ENCODE measurements at regions not wholly inside any gene's neighbourhood (a gene's known extent, or its start where the extent isn't known, plus 50 kb on each side); places are given as distances from the start of the nearest gene placed in this dataset.

DNA sequence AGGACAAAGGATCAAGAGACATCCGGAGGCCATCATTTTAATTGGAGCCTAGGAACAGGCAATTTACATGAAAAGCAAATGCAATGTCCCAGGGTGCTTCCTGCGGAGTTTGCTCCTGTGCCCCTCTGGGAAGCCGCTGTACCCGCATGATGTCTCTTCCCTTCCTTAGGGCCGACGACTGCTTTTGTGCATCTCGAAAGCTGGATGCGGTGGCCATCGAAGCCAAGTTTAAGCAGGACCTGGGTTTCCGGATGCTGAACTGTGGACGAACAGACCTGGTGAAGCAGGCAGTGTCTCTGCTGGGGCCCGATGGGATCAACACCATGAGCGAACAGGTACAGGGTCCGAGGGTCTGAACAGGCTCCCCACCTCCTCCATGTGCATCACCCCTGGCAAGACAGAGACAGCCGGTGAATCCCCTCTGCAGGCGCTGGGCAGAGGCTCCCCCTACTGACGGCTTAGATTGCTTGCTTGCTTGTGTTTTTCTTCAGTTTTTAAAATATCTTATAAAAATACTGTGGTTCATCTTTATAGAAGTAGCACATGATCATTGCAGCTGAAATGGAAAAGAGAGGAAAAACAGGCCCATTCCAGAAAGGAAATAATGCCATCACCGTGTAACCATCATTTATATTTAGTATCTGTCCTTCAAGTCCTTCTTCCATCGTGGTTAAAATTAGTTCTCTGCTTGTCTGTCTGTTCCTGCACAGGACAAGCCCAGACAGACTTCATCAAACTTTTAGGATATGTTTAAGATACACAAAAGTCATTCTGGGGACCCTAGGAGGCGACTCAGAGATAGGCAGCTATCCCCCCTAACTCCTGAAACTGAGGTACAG, 75.4 kb upstream of the PWP1 start:
- H3K27ac Mint-ChIP-seq: no peak overlapping the region
- no peaks in the 10 kb centered on the region for H3K4me1 Mint-ChIP-seq (ENCODE audit: low read depth in 2 of 2)
- no peak overlapping the region for H3K4me3 Mint-ChIP-seq
- H3K27me3 Mint-ChIP-seq: no peaks in the 10 kb centered on the region
- no peaks in the 10 kb centered on the region for H3K9me3 Mint-ChIP-seq
- DNase-seq (ENCODE audit: low spot score) (no peak), ATAC-seq (no peak)
- no peaks in the 10 kb centered on the region for H3K36me3 Mint-ChIP-seq

GRCh38 chr12:107612508-107612907, 73.1 kb upstream of the PWP1 start:
- no peak for DNase-seq (ENCODE audit: low spot score)
- H3K27ac Mint-ChIP-seq: no peak overlapping the region
- no peak overlapping the region for H3K4me3 Mint-ChIP-seq
- no peaks in the 10 kb centered on the region for H3K4me1 Mint-ChIP-seq (ENCODE audit: low read depth in 2 of 2)
- ATAC-seq: no peak
- H3K9me3 Mint-ChIP-seq: no peaks in the 10 kb centered on the region
- no peaks in the 10 kb centered on the region for H3K36me3 Mint-ChIP-seq
- H3K27me3 Mint-ChIP-seq: no peaks in the 10 kb centered on the region

GRCh38 chr12:107616941-107617340, 68.7 kb upstream of the PWP1 start:
- Mint-ChIP-seq H3K36me3 (no peaks in the 10 kb centered on the region), H3K27ac (no peak overlapping the region), H3K27me3 (no peaks in the 10 kb centered on the region), H3K9me3 (no peaks in the 10 kb centered on the region), H3K4me1 (ENCODE audit: low read depth in 2 of 2) (peaks cover 0 to 3% of the 10 kb centered on the region in 2 donors), H3K4me3 (no peak overlapping the region)
- no peak for DNase-seq (ENCODE audit: low spot score)
- peak in 1 of 2 donors; percentile 24 for ATAC-seq

DNA sequence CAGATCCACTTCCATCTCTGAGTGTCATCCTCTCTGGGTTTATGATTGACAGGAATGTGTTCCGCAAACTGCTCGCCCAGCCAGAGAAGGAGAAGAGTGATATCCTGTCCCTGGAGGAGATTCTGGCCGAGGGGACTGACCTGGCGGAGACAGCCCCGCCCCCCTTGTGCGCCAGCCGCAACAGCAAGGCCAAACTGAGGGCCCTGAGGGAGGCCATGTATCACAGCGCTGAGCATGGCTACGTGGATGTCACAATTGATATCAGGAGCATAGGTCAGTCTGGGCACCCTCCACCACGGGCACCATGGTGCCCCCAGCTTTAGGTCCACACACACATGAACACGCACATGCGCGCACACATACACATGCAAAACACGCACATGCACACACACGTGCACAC, 67.5 kb upstream of the PWP1 start:
- Mint-ChIP-seq H3K4me3 (no peak overlapping the region), H3K27ac (no peak overlapping the region), H3K4me1 (ENCODE audit: low read depth in 2 of 2) (peaks cover 0 to 3% of the 10 kb centered on the region in 2 donors), H3K27me3 (no peaks in the 10 kb centered on the region), H3K36me3 (no peaks in the 10 kb centered on the region), H3K9me3 (no peaks in the 10 kb centered on the region)
- ATAC-seq: no peak
- no peak for DNase-seq (ENCODE audit: low spot score)

GRCh38 chr12:107619831-107620230, 65.8 kb upstream of the PWP1 start:
- H3K4me1 Mint-ChIP-seq (ENCODE audit: low read depth in 2 of 2): peaks cover 0 to 3% of the 10 kb centered on the region in 2 donors
- H3K9me3 Mint-ChIP-seq: peaks cover under 1% of the 10 kb centered on the region
- no peak for ATAC-seq
- no peak for DNase-seq (ENCODE audit: low spot score)
- no peak overlapping the region for H3K4me3 Mint-ChIP-seq
- H3K36me3 Mint-ChIP-seq: peaks cover under 1% of the 10 kb centered on the region
- H3K27me3 Mint-ChIP-seq: no peaks in the 10 kb centered on the region
- H3K27ac Mint-ChIP-seq: no peak overlapping the region

DNA sequence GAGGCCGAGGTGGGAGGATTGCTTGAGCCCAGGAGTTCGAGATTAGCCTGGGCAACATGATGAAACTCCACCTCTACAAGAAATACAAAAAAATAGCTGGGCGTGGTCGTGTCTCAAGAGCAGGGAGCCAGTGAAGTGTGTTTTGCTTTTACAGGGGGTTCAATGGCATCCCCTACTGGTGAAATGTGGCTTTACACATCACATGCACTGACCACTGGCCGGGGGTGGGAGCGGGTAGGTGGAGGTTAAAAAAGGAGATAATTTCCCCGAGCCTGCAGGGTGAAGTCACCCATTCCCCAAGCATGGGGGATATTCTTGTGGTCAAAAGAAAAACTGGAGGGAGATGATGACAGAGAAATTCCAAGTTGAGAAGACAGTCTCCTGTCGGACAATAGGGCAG, 63.6 kb upstream of the PWP1 start:
- DNase-seq (ENCODE audit: low spot score): no peak
- peaks cover 7% of the 10 kb centered on the region for H3K36me3 Mint-ChIP-seq

DNA sequence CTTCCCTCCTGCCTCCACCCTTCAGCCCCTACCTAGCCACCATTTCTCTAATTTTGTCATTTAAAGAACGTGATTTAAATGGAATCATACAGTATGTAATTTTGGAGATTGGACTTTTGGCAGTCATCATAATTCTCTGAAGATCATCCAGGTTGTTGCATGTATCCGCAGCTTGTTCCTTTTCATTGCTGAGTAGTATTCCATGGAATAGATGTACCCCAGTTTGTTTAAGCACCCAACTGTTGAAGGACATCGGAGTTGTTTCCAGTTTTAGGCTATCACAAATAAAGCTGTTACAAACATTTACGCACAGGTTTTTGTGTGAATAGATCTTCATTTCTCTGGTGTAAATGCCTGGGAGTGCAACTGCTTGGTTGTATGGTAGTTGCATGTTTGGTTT, 61.1 kb upstream of the PWP1 start:
- Mint-ChIP-seq H3K36me3 (peaks cover 7% of the 10 kb centered on the region), H3K27ac (no peak overlapping the region), H3K27me3 (no peaks in the 10 kb centered on the region), H3K4me3 (no peak overlapping the region), H3K4me1 (ENCODE audit: low read depth in 2 of 2) (peaks cover 0 to 3% of the 10 kb centered on the region in 2 donors), H3K9me3 (peaks cover 6% of the 10 kb centered on the region)
- ATAC-seq: no peak
- DNase-seq (ENCODE audit: low spot score): no peak

More for the DNA sequence above, 63.6 kb upstream of the PWP1 start:
- Mint-ChIP-seq H3K27me3 (no peaks in the 10 kb centered on the region), H3K4me1 (ENCODE audit: low read depth in 2 of 2) (peaks cover 0 to 3% of the 10 kb centered on the region in 2 donors), H3K27ac (no peak overlapping the region), H3K4me3 (no peak overlapping the region), H3K9me3 (peaks cover 6% of the 10 kb centered on the region)
- ATAC-seq: no peak

GRCh38 chr12:107631715-107632114, 53.9 kb upstream of the PWP1 start:
- Mint-ChIP-seq H3K4me1 (ENCODE audit: low read depth in 2 of 2) (no peaks in the 10 kb centered on the region), H3K4me3 (no peak overlapping the region), H3K27ac (no peak overlapping the region), H3K36me3 (no peaks in the 10 kb centered on the region), H3K9me3 (no peaks in the 10 kb centered on the region), H3K27me3 (no peaks in the 10 kb centered on the region)
- DNase-seq (ENCODE audit: low spot score) (no peak), ATAC-seq (no peak)

GRCh38 chr12:107632246-107632645, 53.4 kb upstream of the PWP1 start:
- H3K27me3 Mint-ChIP-seq: no peaks in the 10 kb centered on the region
- H3K4me1 Mint-ChIP-seq (ENCODE audit: low read depth in 2 of 2): no peaks in the 10 kb centered on the region
- H3K9me3 Mint-ChIP-seq: no peaks in the 10 kb centered on the region
- no peaks in the 10 kb centered on the region for H3K36me3 Mint-ChIP-seq
- DNase-seq (ENCODE audit: low spot score): no peak
- no peak overlapping the region for H3K27ac Mint-ChIP-seq
- no peak overlapping the region for H3K4me3 Mint-ChIP-seq
- peak in 1 of 2 donors; percentile 82 for ATAC-seq

DNA sequence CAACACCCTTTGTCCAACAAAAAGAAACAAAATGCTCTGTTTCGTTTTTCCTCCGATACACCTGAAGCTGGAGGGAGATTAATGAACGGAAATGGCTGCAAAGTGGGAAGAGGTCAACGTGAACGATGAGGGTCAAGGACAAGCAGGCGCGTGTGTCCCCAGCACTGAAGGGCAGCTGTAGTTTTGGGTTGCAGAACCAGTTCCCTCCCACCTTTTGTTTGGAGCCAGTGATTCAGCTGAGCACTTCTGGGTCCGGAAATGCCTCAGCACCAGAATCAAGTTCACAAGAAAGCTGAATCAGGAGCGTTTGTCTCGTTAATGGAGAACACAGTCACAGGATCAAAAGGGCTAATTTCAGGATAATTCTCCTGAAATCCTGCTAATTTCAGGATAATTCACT, 51.1 kb upstream of the PWP1 start:
- H3K4me3 Mint-ChIP-seq: no peak overlapping the region
- no peak overlapping the region for H3K27ac Mint-ChIP-seq
- DNase-seq (ENCODE audit: low spot score) (no peak), ATAC-seq (no peak)
- H3K27me3 Mint-ChIP-seq: no peaks in the 10 kb centered on the region
- H3K4me1 Mint-ChIP-seq (ENCODE audit: low read depth in 2 of 2): no peaks in the 10 kb centered on the region
- no peaks in the 10 kb centered on the region for H3K36me3 Mint-ChIP-seq
- H3K9me3 Mint-ChIP-seq: no peaks in the 10 kb centered on the region

DNA sequence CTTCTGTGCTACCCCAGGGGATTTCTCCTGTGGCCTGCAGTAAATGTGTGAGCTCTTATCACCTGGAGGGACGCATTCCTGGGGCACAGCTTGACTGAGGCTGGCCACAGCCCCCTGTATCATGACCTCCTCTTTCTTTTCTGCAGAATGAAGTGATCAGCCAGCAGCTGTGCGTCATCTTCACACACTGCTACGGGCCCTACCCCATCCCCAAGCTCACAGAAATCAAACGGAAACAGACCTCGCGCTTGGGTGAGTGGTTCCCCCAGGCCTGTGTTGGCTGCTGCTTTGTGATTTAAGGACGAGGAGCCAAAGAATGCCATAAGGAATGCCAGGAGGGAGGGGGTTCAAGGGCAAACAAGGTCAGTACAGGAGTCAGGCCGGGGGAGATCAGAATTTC, 50.5 kb upstream of the PWP1 start:
- Mint-ChIP-seq H3K4me3 (no peak overlapping the region), H3K36me3 (no peaks in the 10 kb centered on the region), H3K27ac (no peak overlapping the region), H3K27me3 (no peaks in the 10 kb centered on the region), H3K9me3 (no peaks in the 10 kb centered on the region), H3K4me1 (ENCODE audit: low read depth in 2 of 2) (no peaks in the 10 kb centered on the region)
- no peak for ATAC-seq
- DNase-seq (ENCODE audit: low spot score): no peak
